ENCODE measurements at regions not wholly inside any gene's neighbourhood (a gene's known extent, or its start where the extent isn't known, plus 50 kb on each side); places are given as distances from the start of the nearest gene placed in this dataset.

- no peak overlapping the region for H2AFZ ChIP-seq (ENCODE audit: low read length, unreplicated experiment)
- H3K36me3 ChIP-seq (ENCODE audit: insufficient read depth, low read length) = no peaks in the 10 kb centered on the region
- no peaks in the 10 kb centered on the region for H3K4me1 ChIP-seq (ENCODE audit: control insufficient read depth, insufficient read depth, low read length, unreplicated experiment)
- no peak overlapping the region for H3K4me3 ChIP-seq (ENCODE audit: low read depth, low read length)
- no peaks in the 10 kb centered on the region for H3K79me2 ChIP-seq (ENCODE audit: control insufficient read depth, insufficient read depth, low read length, unreplicated experiment)
- no peaks in the 10 kb centered on the region for H3K27me3 ChIP-seq (ENCODE audit: insufficient read depth, low read length)
- no peak overlapping the region for H3K27ac ChIP-seq (ENCODE audit: low read depth, low read length)
These were observed 71.7 kb upstream of the CFAP20DC start for GRCh38 chr3:59121346-59122144.

- Histone ChIP-seq H3K4me1 (ENCODE audit: control insufficient read depth, insufficient read depth, low read length, unreplicated experiment) (no peaks in the 10 kb centered on the region), H3K27me3 (ENCODE audit: insufficient read depth, low read length) (no peaks in the 10 kb centered on the region), H3K36me3 (ENCODE audit: insufficient read depth, low read length) (no peaks in the 10 kb centered on the region), H3K27ac (ENCODE audit: low read depth, low read length) (no peak overlapping the region), H2AFZ (ENCODE audit: low read length, unreplicated experiment) (no peak overlapping the region), H3K79me2 (ENCODE audit: control insufficient read depth, insufficient read depth, low read length, unreplicated experiment) (no peaks in the 10 kb centered on the region), H3K4me3 (ENCODE audit: low read depth, low read length) (no peak overlapping the region)
These were observed 69.1 kb upstream of the CFAP20DC start for GRCh38 chr3:59118928-59119327.

DNA sequence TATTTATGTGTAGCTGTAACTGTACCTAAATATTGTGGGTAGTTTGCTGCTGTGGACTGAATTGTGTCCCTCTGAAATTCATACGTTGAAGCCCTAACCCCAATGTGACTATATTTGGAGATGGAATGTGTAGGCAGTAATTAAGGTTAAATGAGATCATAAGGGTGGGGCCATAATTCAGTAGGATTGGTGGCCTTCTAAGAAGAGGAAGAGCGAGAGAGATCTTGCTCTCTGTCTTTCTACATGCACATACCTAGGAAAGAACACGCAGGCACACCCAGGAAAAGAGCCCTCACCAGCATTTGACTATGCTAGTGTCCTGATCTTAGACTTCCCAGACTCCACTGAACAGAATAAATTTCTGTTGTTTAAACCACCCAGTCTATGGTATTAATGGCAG, 67.6 kb upstream of the CFAP20DC start:
- H3K27me3 ChIP-seq (ENCODE audit: insufficient read depth, low read length) = no peaks in the 10 kb centered on the region
- no peak overlapping the region for H3K4me3 ChIP-seq (ENCODE audit: low read depth, low read length)
- no peaks in the 10 kb centered on the region for H3K4me1 ChIP-seq (ENCODE audit: control insufficient read depth, insufficient read depth, low read length, unreplicated experiment)

DNA sequence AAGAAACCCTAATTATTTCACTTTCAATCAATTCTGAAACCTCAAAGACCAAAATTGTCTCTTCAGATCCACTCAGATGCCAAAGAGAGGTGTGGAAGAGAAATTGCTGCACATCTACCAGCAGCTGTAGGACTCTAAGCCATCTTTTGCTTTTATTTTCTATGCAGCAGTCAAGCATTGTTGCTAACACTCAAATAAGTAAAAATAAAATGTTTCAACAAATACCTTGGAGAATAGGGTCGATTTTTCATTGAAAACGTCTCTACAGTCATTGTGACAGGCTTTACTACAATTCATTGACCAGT, 66.4 kb upstream of the CFAP20DC start:
- Histone ChIP-seq H3K4me1 (ENCODE audit: control insufficient read depth, insufficient read depth, low read length, unreplicated experiment) (no peaks in the 10 kb centered on the region), H3K27me3 (ENCODE audit: insufficient read depth, low read length) (no peaks in the 10 kb centered on the region), H3K4me3 (ENCODE audit: low read depth, low read length) (peak overlapping the region; percentile 49), H3K79me2 (ENCODE audit: control insufficient read depth, insufficient read depth, low read length, unreplicated experiment) (no peaks in the 10 kb centered on the region), H2AFZ (ENCODE audit: low read length, unreplicated experiment) (peak overlapping the region; percentile 99), H3K27ac (ENCODE audit: low read depth, low read length) (no peak overlapping the region), H3K36me3 (ENCODE audit: insufficient read depth, low read length) (no peaks in the 10 kb centered on the region)

More for the DNA sequence above, 67.6 kb upstream of the CFAP20DC start:
- Histone ChIP-seq H3K79me2 (ENCODE audit: control insufficient read depth, insufficient read depth, low read length, unreplicated experiment) (no peaks in the 10 kb centered on the region), H3K27ac (ENCODE audit: low read depth, low read length) (no peak overlapping the region), H3K36me3 (ENCODE audit: insufficient read depth, low read length) (no peaks in the 10 kb centered on the region), H2AFZ (ENCODE audit: low read length, unreplicated experiment) (no peak overlapping the region)

DNA sequence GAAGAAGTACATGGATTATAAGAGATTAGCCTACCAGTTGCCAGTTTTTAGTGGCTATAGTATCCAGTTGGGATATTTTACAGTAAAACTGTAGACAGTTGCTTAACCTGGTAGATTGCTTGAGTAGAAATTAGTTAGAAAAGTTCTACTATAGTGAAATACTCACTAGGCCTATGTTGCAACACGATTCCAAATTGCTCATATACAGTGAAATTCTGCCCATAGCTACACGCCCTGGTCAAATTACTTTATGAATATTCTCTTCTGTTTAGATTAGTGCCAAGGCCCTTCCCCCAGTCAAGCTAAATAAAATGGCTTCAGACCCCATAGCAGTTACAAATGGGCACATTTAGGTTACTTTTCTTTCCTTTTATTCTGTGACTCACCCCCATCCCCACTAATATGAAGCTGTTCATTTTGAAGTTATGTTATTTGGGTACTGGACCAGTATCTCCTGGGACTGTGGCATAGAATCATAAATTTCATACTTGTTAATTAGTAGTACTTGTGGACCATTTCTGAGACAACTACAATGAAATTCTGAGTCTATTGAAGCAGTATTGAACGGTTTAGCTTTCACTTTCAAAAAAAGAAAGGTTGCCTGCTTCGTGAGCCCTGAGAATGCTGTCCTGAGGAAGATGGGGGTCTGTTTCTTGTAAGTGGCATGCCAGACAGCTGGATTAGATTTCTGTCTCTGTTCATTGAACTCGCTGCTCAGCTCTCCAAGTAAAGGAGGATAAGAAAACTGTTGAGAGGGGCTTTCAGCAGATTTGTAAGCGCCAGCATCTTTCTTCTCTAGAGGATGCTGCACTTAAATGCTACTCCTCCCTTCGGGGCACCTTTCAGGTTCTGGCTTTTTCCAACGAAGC, 65.8 kb upstream of the CFAP20DC start:
- Histone ChIP-seq H3K36me3 (ENCODE audit: insufficient read depth, low read length) (no peaks in the 10 kb centered on the region), H3K27me3 (ENCODE audit: insufficient read depth, low read length) (no peaks in the 10 kb centered on the region), H3K27ac (ENCODE audit: low read depth, low read length) (no peak overlapping the region), H3K4me3 (ENCODE audit: low read depth, low read length) (peak overlapping the region; percentile 49), H3K79me2 (ENCODE audit: control insufficient read depth, insufficient read depth, low read length, unreplicated experiment) (no peaks in the 10 kb centered on the region), H2AFZ (ENCODE audit: low read length, unreplicated experiment) (peak overlapping the region; percentile 99), H3K4me1 (ENCODE audit: control insufficient read depth, insufficient read depth, low read length, unreplicated experiment) (no peaks in the 10 kb centered on the region)

GRCh38 chr3:59107856-59108815, 58.3 kb upstream of the CFAP20DC start:
- no peak overlapping the region for H2AFZ ChIP-seq (ENCODE audit: low read length, unreplicated experiment)
- H3K36me3 ChIP-seq (ENCODE audit: insufficient read depth, low read length) = no peaks in the 10 kb centered on the region
- H3K27me3 ChIP-seq (ENCODE audit: insufficient read depth, low read length) = no peaks in the 10 kb centered on the region
- no peaks in the 10 kb centered on the region for H3K4me1 ChIP-seq (ENCODE audit: control insufficient read depth, insufficient read depth, low read length, unreplicated experiment)
- H3K79me2 ChIP-seq (ENCODE audit: control insufficient read depth, insufficient read depth, low read length, unreplicated experiment) = no peaks in the 10 kb centered on the region
- H3K4me3 ChIP-seq (ENCODE audit: low read depth, low read length) = no peak overlapping the region
- no peak overlapping the region for H3K27ac ChIP-seq (ENCODE audit: low read depth, low read length)

DNA sequence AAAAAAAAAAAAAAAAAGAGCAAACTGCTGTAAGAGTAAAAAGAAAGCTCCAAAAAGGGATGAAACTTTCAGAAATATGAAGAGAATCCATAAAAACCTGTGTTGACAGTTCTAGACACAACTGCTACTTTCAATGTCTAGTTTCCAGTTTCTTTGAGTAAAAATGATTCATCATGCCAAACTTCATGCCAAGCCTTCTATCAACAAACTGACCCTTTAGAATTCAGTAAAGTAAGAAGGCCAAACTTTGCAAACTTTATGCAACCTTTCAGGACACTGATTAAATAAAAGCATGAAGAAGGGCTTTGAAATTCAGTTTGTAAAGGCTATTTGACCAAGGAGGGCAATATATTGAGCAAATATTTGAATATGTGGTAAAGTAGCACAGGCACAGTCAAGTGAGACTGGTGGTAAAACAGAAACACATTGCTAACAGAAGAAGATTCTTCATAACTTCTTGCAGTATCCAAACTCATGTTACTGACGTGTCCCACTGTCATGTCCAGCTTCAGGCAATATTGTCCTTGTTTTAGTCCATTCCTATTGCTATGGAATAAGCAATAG, 56.3 kb upstream of the CFAP20DC start:
- Histone ChIP-seq H3K4me1 (ENCODE audit: control insufficient read depth, insufficient read depth, low read length, unreplicated experiment) (peaks cover 6% of the 10 kb centered on the region), H3K79me2 (ENCODE audit: control insufficient read depth, insufficient read depth, low read length, unreplicated experiment) (no peaks in the 10 kb centered on the region), H3K36me3 (ENCODE audit: insufficient read depth, low read length) (no peaks in the 10 kb centered on the region), H3K27me3 (ENCODE audit: insufficient read depth, low read length) (no peaks in the 10 kb centered on the region), H3K4me3 (ENCODE audit: low read depth, low read length) (no peak overlapping the region), H2AFZ (ENCODE audit: low read length, unreplicated experiment) (no peak overlapping the region), H3K27ac (ENCODE audit: low read depth, low read length) (no peak overlapping the region)

DNA sequence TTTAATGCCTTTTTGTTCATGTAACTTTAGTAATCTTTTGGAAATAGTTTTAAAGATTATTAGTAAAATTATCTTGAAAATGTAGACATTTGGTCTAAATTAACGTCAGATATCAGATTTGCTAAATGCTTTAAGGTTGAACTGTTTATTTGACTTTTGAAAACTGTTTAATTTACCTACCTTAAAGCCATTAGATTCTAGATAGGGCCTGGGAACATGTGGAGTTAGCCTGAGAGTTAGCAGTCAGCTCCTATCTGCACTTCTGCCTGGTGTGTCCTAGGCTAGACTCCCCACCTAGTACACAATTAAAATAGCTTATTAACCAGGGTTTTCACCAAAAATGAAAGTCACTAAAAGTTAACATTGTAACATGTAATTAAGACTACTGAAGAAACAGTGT, 53.7 kb upstream of the CFAP20DC start:
- peaks cover 10% of the 10 kb centered on the region for H3K4me1 ChIP-seq (ENCODE audit: control insufficient read depth, insufficient read depth, low read length, unreplicated experiment)
- no peaks in the 10 kb centered on the region for H3K27me3 ChIP-seq (ENCODE audit: insufficient read depth, low read length)
- H3K36me3 ChIP-seq (ENCODE audit: insufficient read depth, low read length) = no peaks in the 10 kb centered on the region
- H3K4me3 ChIP-seq (ENCODE audit: low read depth, low read length) = no peak overlapping the region
- no peak overlapping the region for H3K27ac ChIP-seq (ENCODE audit: low read depth, low read length)
- no peak overlapping the region for H2AFZ ChIP-seq (ENCODE audit: low read length, unreplicated experiment)
- H3K79me2 ChIP-seq (ENCODE audit: control insufficient read depth, insufficient read depth, low read length, unreplicated experiment) = no peaks in the 10 kb centered on the region

DNA sequence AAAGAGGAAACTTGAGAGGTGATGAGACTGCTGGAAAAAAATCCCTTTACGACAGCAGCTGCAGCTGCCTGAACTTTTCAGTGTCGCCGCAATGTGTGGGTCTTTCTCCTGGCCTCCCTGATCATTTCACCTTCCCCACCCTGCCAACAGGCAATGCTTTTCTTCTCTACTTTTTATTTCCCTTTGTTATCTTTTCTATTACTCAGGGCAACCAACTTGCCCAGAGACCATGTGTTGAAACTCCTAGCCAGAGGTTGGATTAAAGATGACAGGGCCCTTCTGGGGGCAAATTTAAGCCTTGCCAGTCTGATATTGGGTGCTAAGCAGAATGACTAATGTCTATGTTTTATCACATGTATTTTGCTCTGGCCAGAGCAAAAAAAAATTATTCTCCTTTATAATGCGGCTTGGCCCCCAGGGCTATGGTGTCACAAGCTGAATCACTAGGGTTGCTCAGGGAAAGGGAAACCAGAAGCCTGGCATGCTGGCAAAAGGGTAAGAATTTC, 51.5 kb upstream of the CFAP20DC start:
- H3K4me3 ChIP-seq (ENCODE audit: low read depth, low read length) = no peak overlapping the region
- peaks cover 10% of the 10 kb centered on the region for H3K4me1 ChIP-seq (ENCODE audit: control insufficient read depth, insufficient read depth, low read length, unreplicated experiment)
- H3K79me2 ChIP-seq (ENCODE audit: control insufficient read depth, insufficient read depth, low read length, unreplicated experiment) = no peaks in the 10 kb centered on the region
- H3K36me3 ChIP-seq (ENCODE audit: insufficient read depth, low read length) = no peaks in the 10 kb centered on the region
- no peaks in the 10 kb centered on the region for H3K27me3 ChIP-seq (ENCODE audit: insufficient read depth, low read length)
- no peak overlapping the region for H2AFZ ChIP-seq (ENCODE audit: low read length, unreplicated experiment)
- peak overlapping the region; percentile 52 for H3K27ac ChIP-seq (ENCODE audit: low read depth, low read length)
